H1 (cell line): ENCODE measurements at regions not wholly inside any gene's neighbourhood (a gene's known extent, or its start where the extent isn't known, plus 50 kb on each side); places are given as distances from the start of the nearest gene placed in this dataset.

ENCODE experiments used
- BACH1 ChIP-seq: IDR thresholded peaks from 2 replicates; pipeline ENCODE4 v1.6.1; 2012; ENCODE audit warnings: low read length, improper control_type of control experiment
- EGR1 ChIP-seq: IDR thresholded peaks from 2 replicates; pipeline ENCODE4 v1.6.1; 2011; ENCODE audit warnings: low read depth, low read length, borderline replicate concordance
- HDAC6 ChIP-seq: IDR thresholded peaks from one replicate; pipeline ENCODE4 v1.7.1; 2012; ENCODE audit warnings: low read depth, mild to moderate bottlenecking, inconsistent platforms, low read length, moderate library complexity
- NANOG ChIP-seq: IDR thresholded peaks from 2 replicates; pipeline ENCODE4 v1.6.1; 2011; ENCODE audit warnings: low read length, low read depth, mild to moderate bottlenecking, inconsistent platforms; ENCODE audit not compliant: insufficient read depth, poor library complexity, severe bottlenecking
- POLR2AphosphoS5 ChIP-seq: IDR thresholded peaks from 2 replicates; pipeline ENCODE4 v1.6.1; 2011; ENCODE audit warnings: low read depth, low read length
- RAD21 ChIP-seq, 2 experiments: IDR thresholded peaks in 1 of 2; conservative IDR thresholded peaks in 1 of 2; 2 replicates each; pipeline ENCODE4 v1.6.1; 2011; ENCODE audit warnings: low read depth in 2 of 2, low read length in 2 of 2, improper control_type of control experiment in 1 of 2, inconsistent platforms in 1 of 2, mild to moderate bottlenecking in 1 of 2, moderate library complexity in 1 of 2
- TF ChIP-seq, protein P1 (sequence below), 3 experiments: IDR thresholded peaks; 1 replicate in 2 of 3; 2 replicates in 1 of 3; pipeline versions ENCODE4 v1.5.1 to v1.6.1; 2011; ENCODE audit warnings: low read length in 3 of 3, mild to moderate bottlenecking in 3 of 3, inconsistent platforms in 2 of 3, low read depth in 1 of 3, moderate library complexity in 1 of 3; ENCODE audit not compliant: insufficient read depth in 1 of 3; ENCODE audit errors: control extremely low read depth in 1 of 3

- TF ChIP-seq RAD21 (IDR thresholded peaks at IDR 0.05 in 1 of 2, conservative IDR thresholded peaks at IDR 0.05 in 1 of 2; ENCODE audit: low read depth in 2 of 2, low read length in 2 of 2) (no peak), NANOG (no peak), EGR1 (no peak), BACH1 (no peak), HDAC6 (no peak), POLR2AphosphoS5 (no peak)
- TF ChIP-seq, protein P1, sequence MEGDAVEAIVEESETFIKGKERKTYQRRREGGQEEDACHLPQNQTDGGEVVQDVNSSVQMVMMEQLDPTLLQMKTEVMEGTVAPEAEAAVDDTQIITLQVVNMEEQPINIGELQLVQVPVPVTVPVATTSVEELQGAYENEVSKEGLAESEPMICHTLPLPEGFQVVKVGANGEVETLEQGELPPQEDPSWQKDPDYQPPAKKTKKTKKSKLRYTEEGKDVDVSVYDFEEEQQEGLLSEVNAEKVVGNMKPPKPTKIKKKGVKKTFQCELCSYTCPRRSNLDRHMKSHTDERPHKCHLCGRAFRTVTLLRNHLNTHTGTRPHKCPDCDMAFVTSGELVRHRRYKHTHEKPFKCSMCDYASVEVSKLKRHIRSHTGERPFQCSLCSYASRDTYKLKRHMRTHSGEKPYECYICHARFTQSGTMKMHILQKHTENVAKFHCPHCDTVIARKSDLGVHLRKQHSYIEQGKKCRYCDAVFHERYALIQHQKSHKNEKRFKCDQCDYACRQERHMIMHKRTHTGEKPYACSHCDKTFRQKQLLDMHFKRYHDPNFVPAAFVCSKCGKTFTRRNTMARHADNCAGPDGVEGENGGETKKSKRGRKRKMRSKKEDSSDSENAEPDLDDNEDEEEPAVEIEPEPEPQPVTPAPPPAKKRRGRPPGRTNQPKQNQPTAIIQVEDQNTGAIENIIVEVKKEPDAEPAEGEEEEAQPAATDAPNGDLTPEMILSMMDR (IDR thresholded peaks at IDR 0.05; ENCODE audit: control extremely low read depth in 1 of 3, insufficient read depth in 1 of 3, low read depth in 1 of 3, low read length in 3 of 3), result no peak
These were observed 87.7 kb upstream of the AMOTL1 start for GRCh38 chr11:94680426-94680825.
